GM12878 (cell line): ENCODE measurements at regions not wholly inside any gene's neighbourhood (a gene's known extent, or its start where the extent isn't known, plus 50 kb on each side); places are given as distances from the start of the nearest gene placed in this dataset.

ENCODE experiments used
- ATAC-seq: fragments of 200-7000 bp; cut with Tn5 transposase; 3 replicates; pipeline ENCODE4 v1.9.1; 2020; ENCODE audit warnings: mild to moderate bottlenecking, moderate library complexity
- BruUV-seq: library from RNA; stranded (reverse); fragments of 400-500 nt; replicated peaks from 2 replicates; lab custom pipeline; 2021; lab: Mats Ljungman, UMichigan
- CTCF ChIA-PET: fragments of 300-600 bp; sonication (Branson Sonifier 250); formaldehyde crosslinking; extraction: SDS; loops from one replicate; lab custom pipeline; 2021; ENCODE audit warnings: inconsistent platforms; lab: Yijun Ruan, JAX
- POLR2A ChIA-PET: fragments of 350-600 bp; formaldehyde crosslinking; extraction: SDS; loops from one replicate; lab custom pipeline; 2021; ENCODE audit warnings: inconsistent platforms; lab: Charles Lee
- RAD21 ChIA-PET: fragments of 300-600 bp; sonication (Branson Sonifier 250); formaldehyde crosslinking; loops from one replicate; lab custom pipeline; 2023; ENCODE audit warnings: antibody characterized with exemption; ENCODE audit not compliant: unreplicated experiment; lab: Charles Lee
- SMC1A ChIA-PET: fragments of 300-600 bp; sonication (Branson Sonifier 250); formaldehyde crosslinking; loops from one replicate; lab custom pipeline; 2023; ENCODE audit not compliant: unreplicated experiment, uncharacterized antibody; lab: Charles Lee
- DNase-seq: peaks from one replicate; pipeline ENCODE4 v3.0.0-alpha.2; 2011; ENCODE audit warnings: low read depth, low spot score
- FAIRE-seq: peaks from 3 replicates; lab custom pipeline; 2011; peaks lifted over from hg19 to GRCh38; lab: Jason Lieb, UNC
- H2AFZ ChIP-seq: 2 replicates; pipeline ENCODE4 v1.6.0; 2011; ENCODE audit warnings: low read depth, low read length, control low read depth; ENCODE audit not compliant: control insufficient read depth
- H3K27ac ChIP-seq: 2 replicates; pipeline ENCODE4 v1.5.1; 2011; ENCODE audit warnings: control low read depth; ENCODE audit not compliant: control insufficient read depth, insufficient read depth
- H3K27me3 ChIP-seq, 2 experiments: replicated peaks in 1 of 2; 2 replicates each; pipeline versions ENCODE4 v1.6.0 to v1.6.1; 2011; ENCODE audit warnings: low read length in 1 of 2; ENCODE audit not compliant: control insufficient read depth in 2 of 2, insufficient read depth in 2 of 2
- H3K36me3 ChIP-seq, 2 experiments: 2 replicates each; pipeline ENCODE4 v1.5.1; 2011; ENCODE audit warnings: low read length in 1 of 2; ENCODE audit not compliant: control insufficient read depth in 2 of 2, insufficient read depth in 2 of 2
- H3K4me1 ChIP-seq: 2 replicates; pipeline ENCODE4 v1.6.1; 2011; ENCODE audit warnings: mild to moderate bottlenecking, low read length, moderate library complexity, mixed read lengths; ENCODE audit not compliant: control insufficient read depth, insufficient read depth
- H3K4me2 ChIP-seq: 2 replicates; pipeline ENCODE4 v1.6.0; 2011; ENCODE audit warnings: control low read depth; ENCODE audit not compliant: control insufficient read depth, insufficient read depth
- H3K4me3 ChIP-seq: fragments of 200-600 bp; sonication (generic); 2 replicates; pipeline ENCODE4 v1.5.1; 2016
- H3K79me2 ChIP-seq: 2 replicates; pipeline ENCODE4 v1.6.0; 2011; ENCODE audit warnings: low read length; ENCODE audit not compliant: control insufficient read depth, insufficient read depth
- H3K9ac ChIP-seq: 2 replicates; pipeline ENCODE4 v1.8.0; 2011; ENCODE audit warnings: low read length, control low read depth, mixed read lengths; ENCODE audit not compliant: control insufficient read depth, insufficient read depth
- H3K9me3 ChIP-seq: replicated peaks from 3 replicates; pipeline ENCODE4 v1.5.1; 2011; ENCODE audit warnings: mild to moderate bottlenecking, low read length; ENCODE audit not compliant: control insufficient read depth, insufficient read depth
- H4K20me1 ChIP-seq: 2 replicates; pipeline ENCODE4 v1.6.0; 2011; ENCODE audit not compliant: control insufficient read depth, insufficient read depth
- CTCF ChIP-seq, 3 experiments: IDR thresholded peaks in 2 of 3; conservative IDR thresholded peaks in 1 of 3; 2 replicates each; pipeline ENCODE4 v1.5.1; 2011; ENCODE audit warnings: low read depth in 3 of 3, low read length in 3 of 3, mild to moderate bottlenecking in 3 of 3, control low read depth in 2 of 3, moderate library complexity in 2 of 3, inconsistent platforms in 1 of 3, mixed read lengths in 1 of 3; ENCODE audit not compliant: control insufficient read depth in 2 of 3, insufficient read depth in 1 of 3; ENCODE audit errors: extremely low read depth in 1 of 3
- EED ChIP-seq: sonication (generic); IDR thresholded peaks from 2 replicates; pipeline ENCODE4 v1.6.1; 2016; ENCODE audit warnings: antibody characterized with exemption, low read depth
- WGBS: methylation state at CpG from one replicate; pipeline ENCODE4 v1.1.6; 2016; ENCODE audit warnings: low lambda C conversion rate; ENCODE audit not compliant: insufficient replicate concordance, insufficient coverage; ENCODE audit errors: missing lambda C conversion rate; 5-methylcytosine and 5-hydroxymethylcytosine counted together
- in situ Hi-C: fragments of 300-500 bp; cut with MboI; formaldehyde crosslinking; loops from 9 replicates; pipeline ENCODE4 v1.14.3; 2018; ENCODE audit warnings: mixed read lengths
- intact Hi-C: fragments of 100-400 bp; cut with micrococcal nuclease; formaldehyde crosslinking; loops from one replicate; pipeline ENCODE4 v1.14.2; 2022; ENCODE audit not compliant: unreplicated experiment

DNA sequence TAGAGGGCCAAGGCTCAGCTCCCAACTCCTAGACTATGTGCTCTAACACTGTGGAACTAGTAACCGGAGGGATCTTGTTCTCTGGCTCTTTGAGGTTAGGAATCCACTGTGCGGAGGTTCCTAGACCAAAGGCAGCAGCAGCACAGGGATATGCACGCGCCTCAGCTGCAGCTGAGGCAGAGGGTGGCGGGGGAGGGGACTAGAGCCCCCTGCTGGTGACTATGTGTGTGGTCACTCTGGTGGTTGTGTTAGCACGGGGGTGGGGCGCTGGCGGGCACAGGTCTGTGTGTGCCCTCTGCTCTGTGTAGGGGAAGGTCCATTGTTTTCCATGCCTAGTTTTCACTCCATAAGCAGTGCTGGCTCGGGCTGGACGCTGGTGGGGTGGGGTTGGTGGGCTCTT is 458.0 kb upstream of the IZUMO3 start:
- in situ Hi-C loops, result no loop called here
- RAD21 ChIA-PET, result interaction anchor here (0.6 to 2.1 kb wide), 2 partner anchors 159 to 701 kb away, joined by 3 to 8 read pairs; no protein-coding TSS in a partner anchor

More for the DNA sequence above, 458.0 kb upstream of the IZUMO3 start:
- H3K9me3 ChIP-seq, result no peaks in the 10 kb centered on the region
- H3K36me3 ChIP-seq, result no peaks in the 10 kb centered on the region
- H3K27ac ChIP-seq, result no peak overlapping the region
- no peak for FAIRE-seq
- ChIA-PET POLR2A (no interaction called here), CTCF (interaction anchor here (1.1 to 1.4 kb wide), 2 partner anchors 99 to 172 kb away, joined by 3 read pairs; no protein-coding TSS in a partner anchor), SMC1A (interaction anchor here (0.7 to 1.3 kb wide), 3 partner anchors 10 to 104 kb away, joined by 3 to 4 read pairs (median 3); no protein-coding TSS in a partner anchor)
- intact Hi-C loops, result loop anchor here (5.0 kb wide), 1 partner anchor 266 kb away; no protein-coding TSS in a partner anchor
- no peaks in the 10 kb centered on the region for H3K27me3 ChIP-seq
- no TSS peak for BruUV-seq
- no peak overlapping the region for H3K4me3 ChIP-seq
- TF ChIP-seq CTCF (IDR thresholded peaks at IDR 0.05 in 2 of 3, conservative IDR thresholded peaks at IDR 0.05 in 1 of 3; ENCODE audit: control insufficient read depth in 2 of 3, extremely low read depth in 1 of 3, insufficient read depth in 1 of 3, low read depth in 3 of 3, low read length in 3 of 3) (peak in 2 of 3 experiments; percentile 7 to 38; a peak in 2 of 6 replicates), EED (no peak)
- no peak overlapping the region for H2AFZ ChIP-seq
- no peak for DNase-seq
- WGBS, result 22% methylated on average over 10 of the region's 10 CpGs
- H3K79me2 ChIP-seq, result no peaks in the 10 kb centered on the region
- peak; percentile 94 for ATAC-seq
- H3K4me2 ChIP-seq, result no peak overlapping the region
- no peaks in the 10 kb centered on the region for H4K20me1 ChIP-seq
- no peaks in the 10 kb centered on the region for H3K4me1 ChIP-seq
- no peak overlapping the region for H3K9ac ChIP-seq
